Epithelial cell of esophagus (primary cell): ENCODE measurements at regions not wholly inside any gene's neighbourhood (a gene's known extent, or its start where the extent isn't known, plus 50 kb on each side); places are given as distances from the start of the nearest gene placed in this dataset.

Experiments
- DNase-seq: peaks from one replicate; pipeline ENCODE4 v3.0.0; 2010; ENCODE audit warnings: low read depth
- H3K4me3 ChIP-seq: 2 replicates; pipeline ENCODE4 v1.5.1; 2011; ENCODE audit warnings: mild to moderate bottlenecking, low read length, control low read depth
- CTCF ChIP-seq: IDR thresholded peaks from 2 replicates; pipeline ENCODE4 v1.5.1; 2011; ENCODE audit warnings: low read depth, mild to moderate bottlenecking, low read length, control low read depth, inconsistent platforms; ENCODE audit not compliant: insufficient read depth; ENCODE audit errors: missing control alignments

- no peak for TF ChIP-seq CTCF
Observed at GRCh38 chr10:83932245-83932644, 207.1 kb upstream of the GHITM start.

GRCh38 chr10:83934062-83934461 lies 205.2 kb upstream of the GHITM start:
- no peak for TF ChIP-seq CTCF
- DNase-seq: no peak
- no peak overlapping the region for H3K4me3 ChIP-seq

More at GRCh38 chr10:83932245-83932644, 207.1 kb upstream of the GHITM start:
- DNase-seq: no peak
- H3K4me3 ChIP-seq: no peak overlapping the region

- DNase-seq: no peak
- H3K4me3 ChIP-seq: no peak overlapping the region
- TF ChIP-seq CTCF: no peak
Observed at GRCh38 chr10:83934641-83935338, 204.5 kb upstream of the GHITM start.

GRCh38 chr10:83935339-83935736 lies 204.0 kb upstream of the GHITM start:
- H3K4me3 ChIP-seq: no peak overlapping the region
- no peak for TF ChIP-seq CTCF
- no peak for DNase-seq

- no peak for DNase-seq
- H3K4me3 ChIP-seq: no peak overlapping the region
- no peak for TF ChIP-seq CTCF
Observed at GRCh38 chr10:83935911-83936310, 203.4 kb upstream of the GHITM start.

- no peak for TF ChIP-seq CTCF
- no peak for DNase-seq
- no peak overlapping the region for H3K4me3 ChIP-seq
Observed at GRCh38 chr10:83937161-83937560, 202.1 kb upstream of the GHITM start.

- TF ChIP-seq CTCF: no peak
Observed at GRCh38 chr10:83937826-83938225, 201.5 kb upstream of the GHITM start.

More at GRCh38 chr10:83937826-83938225, 201.5 kb upstream of the GHITM start:
- no peak overlapping the region for H3K4me3 ChIP-seq
- no peak for DNase-seq
